ENCODE measurements at regions not wholly inside any gene's neighbourhood (a gene's known extent, or its start where the extent isn't known, plus 50 kb on each side); places are given as distances from the start of the nearest gene placed in this dataset.

DNA sequence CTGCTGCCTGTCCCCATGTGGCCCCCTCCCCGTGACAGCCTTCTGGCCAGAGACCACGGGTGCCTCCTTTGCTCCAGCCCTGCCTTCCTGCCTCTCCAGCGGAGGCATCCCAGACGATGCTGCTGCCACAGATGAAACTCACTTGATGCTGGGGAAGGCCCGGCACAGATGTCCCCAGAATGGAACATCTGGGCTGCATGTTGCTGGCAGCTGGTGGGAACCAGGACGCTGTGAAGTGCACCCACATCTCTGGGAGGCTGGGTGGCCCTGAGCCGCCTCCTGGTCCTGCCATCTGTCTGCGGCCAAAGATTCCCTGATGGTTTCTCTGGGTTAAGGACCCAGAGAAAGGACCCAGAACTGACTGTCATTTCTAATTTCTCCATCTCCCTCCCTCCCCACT lies 51.9 kb upstream of the PTPRS start:
- Histone ChIP-seq H3K36me3 (ENCODE audit: insufficient read depth, low read depth, low read length) (no peaks in the 10 kb centered on the region), H3K27me3 (ENCODE audit: insufficient read depth, low read length) (peaks cover 22% of the 10 kb centered on the region), H3K9ac (ENCODE audit: low read depth, low read length) (no peak overlapping the region), H3K9me3 (ENCODE audit: insufficient read depth, low read depth, low read length) (no peaks in the 10 kb centered on the region), H3K4me1 (ENCODE audit: insufficient read depth, low read length) (peaks cover 1% of the 10 kb centered on the region; the same call in 1 of the 2 replicates), H3K27ac (ENCODE audit: low read length) (no peak overlapping the region), H3K4me3 (ENCODE audit: low read length) (no peak overlapping the region)

DNA sequence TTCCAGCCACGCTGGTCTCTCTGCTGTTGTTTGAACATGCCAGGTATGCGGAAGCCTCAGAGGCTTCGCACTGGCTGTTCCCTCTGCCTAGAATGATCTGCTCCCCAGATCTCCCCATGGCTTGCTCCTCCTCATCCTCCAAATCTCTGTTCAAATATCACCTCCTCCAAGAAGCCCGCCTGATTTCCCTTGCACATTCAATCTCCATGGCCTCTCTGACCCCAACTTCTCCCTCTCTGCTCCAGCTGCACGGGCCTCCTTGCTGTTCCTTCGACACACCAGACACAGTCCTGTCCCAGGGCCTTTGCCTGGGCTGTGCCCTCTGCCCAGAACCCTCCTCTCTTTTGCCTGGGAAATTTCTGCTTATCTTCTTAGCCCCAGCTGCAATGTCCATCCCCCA lies 52.5 kb upstream of the PTPRS start:
- no peak overlapping the region for H3K27ac ChIP-seq (ENCODE audit: low read length)
- H3K36me3 ChIP-seq (ENCODE audit: insufficient read depth, low read depth, low read length): no peaks in the 10 kb centered on the region
- H3K4me1 ChIP-seq (ENCODE audit: insufficient read depth, low read length): peaks cover 6% of the 10 kb centered on the region; the same call in 1 of the 2 replicates
- peaks cover 24% of the 10 kb centered on the region for H3K27me3 ChIP-seq (ENCODE audit: insufficient read depth, low read length)
- H3K9me3 ChIP-seq (ENCODE audit: insufficient read depth, low read depth, low read length): no peaks in the 10 kb centered on the region
- no peak overlapping the region for H3K4me3 ChIP-seq (ENCODE audit: low read length)
- no peak overlapping the region for H3K9ac ChIP-seq (ENCODE audit: low read depth, low read length)

DNA sequence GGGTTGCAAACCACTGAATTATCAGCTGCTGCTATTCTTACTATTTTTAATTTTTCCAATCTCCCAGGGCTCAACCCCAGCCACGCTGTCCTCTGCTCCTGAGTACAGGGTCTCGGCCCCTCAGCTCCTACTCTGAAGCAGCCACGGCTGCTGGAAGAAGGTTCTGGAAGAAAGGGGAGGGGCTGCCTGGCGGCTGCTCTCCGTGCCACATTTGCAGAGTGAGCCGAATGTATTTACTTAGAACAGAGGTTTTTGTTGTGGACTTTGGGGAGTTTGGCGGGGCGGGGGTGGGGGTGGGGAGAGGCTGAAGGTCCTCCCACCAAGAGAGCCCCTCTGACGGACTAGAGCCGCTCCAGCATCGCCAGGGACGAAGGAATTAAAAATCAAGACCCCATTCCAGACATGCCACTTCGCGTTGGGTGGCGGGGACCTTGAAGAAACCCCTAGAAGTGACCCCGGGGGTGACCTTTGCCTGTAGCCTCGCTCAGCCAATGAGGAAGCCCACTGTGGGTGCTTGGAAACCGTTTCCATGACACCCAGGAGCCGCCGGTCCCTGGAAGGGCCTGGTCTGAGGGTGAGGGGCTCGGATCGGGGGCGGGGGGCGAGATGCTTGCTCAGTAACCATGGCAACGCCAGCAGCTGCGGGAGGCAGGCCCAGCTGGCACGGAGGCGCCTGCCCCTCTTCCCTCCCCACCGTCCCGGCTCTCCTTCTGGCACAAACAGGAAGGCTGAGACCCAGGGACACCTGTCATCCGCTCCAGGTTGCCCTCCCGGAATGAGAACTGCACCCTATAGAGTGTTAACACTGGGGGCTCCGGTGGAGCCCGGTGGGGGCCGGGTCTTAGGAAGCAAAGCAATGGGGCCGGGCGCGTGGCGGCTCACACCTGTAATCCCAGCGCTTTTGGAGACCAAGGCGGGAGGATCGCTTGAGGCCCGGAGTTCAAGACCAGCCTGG lies 54.2 kb upstream of the PTPRS start:
- Histone ChIP-seq H3K27me3 (ENCODE audit: insufficient read depth, low read length) (peaks cover 24% of the 10 kb centered on the region), H3K36me3 (ENCODE audit: insufficient read depth, low read depth, low read length) (no peaks in the 10 kb centered on the region), H3K9me3 (ENCODE audit: insufficient read depth, low read depth, low read length) (no peaks in the 10 kb centered on the region), H3K4me1 (ENCODE audit: insufficient read depth, low read length) (peaks cover 6% of the 10 kb centered on the region; the same call in 1 of the 2 replicates), H3K27ac (ENCODE audit: low read length) (no peak overlapping the region), H3K4me3 (ENCODE audit: low read length) (no peak overlapping the region; the same call in 1 of the 2 replicates), H3K9ac (ENCODE audit: low read depth, low read length) (no peak overlapping the region)

DNA sequence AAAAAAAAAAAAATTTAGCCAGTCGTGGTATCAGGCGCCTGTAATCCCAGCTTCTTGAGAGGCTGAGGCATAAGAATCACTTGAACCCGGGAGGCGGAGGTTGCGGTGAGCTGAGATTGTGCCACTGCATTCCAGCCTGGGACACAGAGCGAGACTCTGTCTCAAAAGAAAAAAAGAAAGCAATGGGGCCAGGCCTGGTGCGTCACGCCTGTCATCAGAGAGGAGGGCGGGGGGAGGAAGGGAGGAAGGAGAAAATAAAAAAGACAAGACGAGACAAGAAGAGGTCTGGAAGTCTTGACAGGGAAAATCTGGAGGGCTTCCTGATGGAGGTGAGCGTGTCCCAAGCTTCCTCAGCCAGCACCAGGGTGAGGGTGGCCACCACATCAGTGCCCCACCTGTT lies 54.9 kb upstream of the PTPRS start:
- no peaks in the 10 kb centered on the region for H3K9me3 ChIP-seq (ENCODE audit: insufficient read depth, low read depth, low read length)
- peaks cover 6% of the 10 kb centered on the region; the same call in 1 of the 2 replicates for H3K4me1 ChIP-seq (ENCODE audit: insufficient read depth, low read length)
- H3K27me3 ChIP-seq (ENCODE audit: insufficient read depth, low read length): peaks cover 24% of the 10 kb centered on the region
- no peak overlapping the region for H3K9ac ChIP-seq (ENCODE audit: low read depth, low read length)
- no peak overlapping the region; the same call in 1 of the 2 replicates for H3K4me3 ChIP-seq (ENCODE audit: low read length)
- no peaks in the 10 kb centered on the region for H3K36me3 ChIP-seq (ENCODE audit: insufficient read depth, low read depth, low read length)
- no peak overlapping the region for H3K27ac ChIP-seq (ENCODE audit: low read length)

DNA sequence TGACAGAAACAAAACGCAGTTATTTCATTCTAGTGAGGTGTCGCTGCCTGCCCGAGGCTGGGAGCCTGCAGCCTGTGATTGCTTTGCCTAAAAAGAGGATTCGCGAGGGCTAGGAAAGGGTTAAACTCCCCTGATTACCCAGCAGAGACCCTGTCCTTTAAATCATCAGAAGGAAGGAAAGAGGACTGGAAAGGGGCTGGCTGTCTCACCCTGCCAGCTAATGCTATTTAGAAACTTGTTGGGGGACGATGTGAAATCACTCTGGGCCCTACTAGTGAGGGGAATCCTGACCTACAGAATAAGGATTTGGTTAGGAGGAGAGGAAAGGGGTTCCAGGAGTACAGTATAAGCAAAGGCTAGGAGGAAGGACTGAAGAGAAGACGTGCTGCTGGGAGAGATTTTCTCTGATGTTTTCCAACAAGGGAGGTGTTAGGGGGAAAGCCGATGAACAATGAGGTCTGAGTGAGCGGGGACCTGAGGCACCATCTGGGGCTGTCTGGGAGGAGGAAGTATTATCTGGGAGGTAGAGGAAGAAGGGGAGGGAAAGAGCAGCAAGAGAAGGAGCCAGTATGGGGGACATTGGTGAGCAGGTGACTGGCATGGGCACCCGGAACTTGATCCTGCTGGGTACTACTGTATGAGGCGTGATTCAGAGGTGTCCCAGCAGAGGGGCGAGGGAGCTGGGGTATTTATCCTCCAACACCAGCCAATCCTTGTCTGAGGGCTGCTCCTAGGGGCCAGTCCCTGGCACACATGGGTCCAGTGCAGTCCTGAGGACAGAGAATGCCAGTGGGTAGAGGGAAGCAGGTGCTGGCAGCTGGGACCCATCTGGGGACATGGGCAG lies 55.7 kb upstream of the PTPRS start:
- Histone ChIP-seq H3K27ac (ENCODE audit: low read length) (no peak overlapping the region), H3K27me3 (ENCODE audit: insufficient read depth, low read length) (peaks cover 24% of the 10 kb centered on the region), H3K4me3 (ENCODE audit: low read length) (peak overlapping the region; percentile 5; the same call in 1 of the 2 replicates)

DNA sequence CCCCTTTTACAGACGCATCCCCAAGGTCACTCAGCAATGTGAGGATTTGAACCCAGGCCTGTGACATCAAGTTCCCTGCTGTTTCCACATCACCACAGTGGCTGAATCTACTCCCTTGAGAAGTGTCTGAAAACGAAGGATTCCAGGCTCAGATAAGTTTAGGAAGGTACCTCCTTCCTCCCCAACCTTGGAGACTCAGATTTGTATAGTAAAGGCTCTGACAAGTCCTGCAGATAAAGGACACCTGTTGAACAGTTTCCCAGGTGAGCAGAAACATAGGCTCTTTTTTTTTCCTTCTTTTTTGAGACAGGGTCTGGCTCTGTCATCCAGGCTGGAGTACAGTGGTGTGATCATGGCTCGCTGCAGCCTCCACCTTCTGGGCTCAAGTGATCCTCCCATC lies 56.4 kb upstream of the PTPRS start:
- peaks cover 6% of the 10 kb centered on the region; the same call in 1 of the 2 replicates for H3K4me1 ChIP-seq (ENCODE audit: insufficient read depth, low read length)
- H3K4me3 ChIP-seq (ENCODE audit: low read length): no peak overlapping the region
- H3K27me3 ChIP-seq (ENCODE audit: insufficient read depth, low read length): peaks cover 24% of the 10 kb centered on the region
- H3K9me3 ChIP-seq (ENCODE audit: insufficient read depth, low read depth, low read length): no peaks in the 10 kb centered on the region
- no peak overlapping the region for H3K27ac ChIP-seq (ENCODE audit: low read length)
- no peak overlapping the region for H3K9ac ChIP-seq (ENCODE audit: low read depth, low read length)
- no peaks in the 10 kb centered on the region for H3K36me3 ChIP-seq (ENCODE audit: insufficient read depth, low read depth, low read length)

More for the DNA sequence above, 55.7 kb upstream of the PTPRS start:
- Histone ChIP-seq H3K4me1 (ENCODE audit: insufficient read depth, low read length) (peaks cover 6% of the 10 kb centered on the region; the same call in 1 of the 2 replicates), H3K36me3 (ENCODE audit: insufficient read depth, low read depth, low read length) (no peaks in the 10 kb centered on the region), H3K9ac (ENCODE audit: low read depth, low read length) (no peak overlapping the region), H3K9me3 (ENCODE audit: insufficient read depth, low read depth, low read length) (no peaks in the 10 kb centered on the region)

DNA sequence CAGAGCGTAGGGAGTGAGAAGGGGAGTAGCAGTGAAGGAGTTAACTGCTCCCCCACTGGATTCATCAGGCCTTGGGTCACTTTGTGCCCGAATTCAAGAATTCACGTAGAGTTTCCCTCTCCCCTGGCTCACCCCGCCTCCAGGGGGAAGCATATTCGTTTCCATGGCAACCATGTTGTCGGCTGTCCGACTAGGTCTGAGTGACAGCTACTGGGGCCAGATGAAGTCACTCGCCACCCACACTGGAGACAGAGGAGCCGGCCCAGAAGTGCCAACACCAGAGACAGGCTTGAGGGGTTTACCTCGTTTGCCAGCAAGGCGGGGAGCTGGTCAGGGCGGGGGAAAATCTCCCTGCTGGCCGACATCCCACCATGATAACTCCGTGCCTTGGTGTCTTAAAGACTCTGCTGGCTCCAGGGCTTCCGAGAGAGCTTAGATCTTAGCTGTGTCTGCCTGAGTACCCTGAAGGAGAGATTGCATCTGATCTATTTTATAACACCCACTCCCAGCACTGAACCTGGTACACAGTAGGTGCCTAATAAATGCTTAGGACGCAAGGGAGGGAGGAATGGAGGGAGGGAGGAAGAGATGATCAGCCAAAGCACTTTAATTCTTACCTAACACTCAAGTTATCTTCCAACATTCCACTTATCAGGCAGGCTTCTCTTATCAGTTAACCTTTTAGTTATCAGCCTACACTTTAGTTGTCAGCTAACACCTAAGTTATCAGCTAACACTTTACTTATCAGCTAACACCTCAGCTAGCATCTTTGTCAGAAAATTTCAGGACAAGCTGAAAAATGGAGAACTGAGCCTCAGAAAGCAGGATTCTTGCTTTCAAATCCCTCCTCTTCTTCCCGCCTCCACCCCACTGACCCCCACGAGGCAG lies 57.2 kb upstream of the ZNRF4 start:
- Histone ChIP-seq H3K27ac (ENCODE audit: low read length) (no peak overlapping the region), H3K9me3 (ENCODE audit: insufficient read depth, low read depth, low read length) (no peaks in the 10 kb centered on the region), H3K4me3 (ENCODE audit: low read length) (peak overlapping the region; percentile 38; the same call in 1 of the 2 replicates), H3K4me1 (ENCODE audit: insufficient read depth, low read length) (peaks cover 6% of the 10 kb centered on the region; the same call in 1 of the 2 replicates), H3K36me3 (ENCODE audit: insufficient read depth, low read depth, low read length) (no peaks in the 10 kb centered on the region), H3K27me3 (ENCODE audit: insufficient read depth, low read length) (peaks cover 28% of the 10 kb centered on the region), H3K9ac (ENCODE audit: low read depth, low read length) (no peak overlapping the region)

DNA sequence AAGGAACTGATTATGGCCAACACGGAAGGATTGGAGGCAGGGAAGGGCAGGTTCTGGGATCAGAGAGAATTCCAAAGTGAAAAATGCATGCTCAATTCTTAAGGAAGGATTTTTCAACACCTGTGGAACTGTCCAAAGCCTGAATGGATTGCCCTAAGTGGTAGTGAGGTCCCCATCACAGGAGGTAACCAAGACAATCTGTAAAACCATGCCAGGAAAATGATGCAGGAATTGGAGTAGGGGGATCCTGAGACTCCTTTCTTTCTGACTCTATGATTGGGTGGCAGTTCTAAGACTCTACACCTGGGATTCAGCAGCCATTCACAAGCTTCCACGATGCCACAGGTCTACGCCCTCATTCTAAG lies 56.5 kb upstream of the ZNRF4 start:
- H3K4me1 ChIP-seq (ENCODE audit: insufficient read depth, low read length): peaks cover 6% of the 10 kb centered on the region; the same call in 1 of the 2 replicates
- H3K9me3 ChIP-seq (ENCODE audit: insufficient read depth, low read depth, low read length): no peaks in the 10 kb centered on the region
- H3K4me3 ChIP-seq (ENCODE audit: low read length): no peak overlapping the region
- H3K27ac ChIP-seq (ENCODE audit: low read length): no peak overlapping the region
- H3K27me3 ChIP-seq (ENCODE audit: insufficient read depth, low read length): peaks cover 30% of the 10 kb centered on the region
- H3K36me3 ChIP-seq (ENCODE audit: insufficient read depth, low read depth, low read length): no peaks in the 10 kb centered on the region
- H3K9ac ChIP-seq (ENCODE audit: low read depth, low read length): no peak overlapping the region

DNA sequence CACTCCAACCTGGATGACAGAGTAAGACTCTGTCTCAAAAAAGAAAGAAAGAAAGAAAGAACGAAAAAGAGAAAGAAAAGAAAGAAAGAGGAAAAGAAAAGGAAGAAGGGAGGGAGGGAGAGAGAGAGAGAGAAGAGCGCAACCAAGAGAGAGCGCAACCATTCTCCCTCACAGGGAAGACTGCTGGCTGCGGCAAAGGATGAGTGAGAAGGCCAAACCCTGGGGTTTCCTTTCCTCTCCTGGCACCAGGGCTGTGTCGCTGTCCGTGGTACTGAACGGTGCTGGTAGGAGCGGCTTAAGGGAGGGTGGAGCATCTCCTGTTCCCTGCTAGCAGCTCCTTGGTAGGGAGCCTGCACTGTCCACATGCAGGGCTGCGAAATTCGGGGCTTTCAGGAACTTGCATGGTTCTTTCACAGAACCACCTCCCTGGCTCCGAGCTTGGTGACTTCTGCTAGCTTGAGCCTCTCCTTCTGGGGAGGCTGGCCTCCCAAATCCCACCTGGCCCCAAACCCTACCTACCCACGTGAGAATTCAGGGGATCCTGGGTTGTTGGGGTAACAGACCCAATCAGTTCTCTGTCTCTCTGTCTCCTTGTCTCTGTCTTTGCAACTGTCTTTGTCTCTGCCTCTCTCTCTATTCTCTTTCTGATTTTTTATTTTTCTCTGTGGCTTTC lies 51.1 kb upstream of the ZNRF4 start:
- Histone ChIP-seq H3K27me3 (ENCODE audit: insufficient read depth, low read length) (peaks cover 21% of the 10 kb centered on the region), H3K4me3 (ENCODE audit: low read length) (no peak overlapping the region), H3K9me3 (ENCODE audit: insufficient read depth, low read depth, low read length) (peaks cover 5% of the 10 kb centered on the region; the same call in 1 of the 2 replicates), H3K9ac (ENCODE audit: low read depth, low read length) (no peak overlapping the region), H3K4me1 (ENCODE audit: insufficient read depth, low read length) (no peaks in the 10 kb centered on the region), H3K36me3 (ENCODE audit: insufficient read depth, low read depth, low read length) (no peaks in the 10 kb centered on the region), H3K27ac (ENCODE audit: low read length) (no peak overlapping the region)

Measured in iPS-20b (cell line).